ENCODE measurements at regions not wholly inside any gene's neighbourhood (a gene's known extent, or its start where the extent isn't known, plus 50 kb on each side); places are given as distances from the start of the nearest gene placed in this dataset.

DNA sequence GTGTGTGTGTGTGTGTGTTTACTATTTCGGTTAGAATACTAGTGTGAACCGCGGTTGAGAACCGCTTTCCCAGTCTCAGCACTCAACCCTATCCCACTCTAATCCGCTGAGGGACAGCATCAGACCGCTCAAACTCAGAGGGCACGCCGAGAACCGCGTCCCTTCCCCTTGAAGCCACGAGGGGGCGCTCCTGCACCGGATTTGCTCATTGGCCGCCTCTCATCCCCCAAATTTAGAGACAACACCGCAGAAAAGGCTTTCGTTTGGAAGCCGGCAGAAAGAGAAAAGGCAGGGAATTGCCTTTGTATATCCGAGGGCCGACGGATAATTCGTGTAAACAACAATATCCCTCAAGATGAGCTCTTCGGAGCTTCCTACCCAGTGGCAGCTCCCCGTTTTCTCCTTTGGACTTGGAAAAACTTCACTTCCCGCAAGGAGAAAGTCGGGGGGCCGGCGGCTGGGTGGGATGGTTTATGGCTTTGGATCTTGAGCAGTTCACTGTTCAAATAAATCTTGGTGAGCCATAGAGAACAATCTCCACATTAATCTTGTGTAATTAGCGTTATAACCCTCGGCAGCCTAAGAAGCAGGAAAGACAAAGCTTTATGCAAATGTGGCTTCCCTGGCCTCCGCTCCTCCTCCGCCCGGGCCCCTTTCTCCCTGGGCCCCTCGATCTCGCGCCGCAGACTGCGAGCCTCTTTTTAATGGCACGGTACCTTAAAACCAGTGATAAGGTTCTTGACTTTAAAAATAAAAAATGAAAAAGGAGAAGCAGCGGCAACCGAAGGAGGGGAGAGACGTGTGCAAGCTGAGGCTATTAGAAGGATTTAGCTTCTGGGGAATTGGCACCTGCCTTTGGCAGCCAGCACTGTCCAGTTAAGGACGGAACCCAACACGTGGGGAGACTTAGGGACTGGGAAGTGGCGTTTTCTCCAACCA lies 296.8 kb downstream of the PARP8 start:
- Histone ChIP-seq H3K9me3 (no peaks in the 10 kb centered on the region), H3K27ac (no peak overlapping the region), H3K36me3 (no peaks in the 10 kb centered on the region), H3K4me1 (peaks cover 0 to 39% (median 25%) of the 10 kb centered on the region in 9 donors), H3K27me3 (peaks cover 17 to 96% (median 83%) of the 10 kb centered on the region in 7 donors), H3K4me3 (peak overlapping the region in 9 of 10 donors; percentile 34 to 57 (median 49))
- intact Hi-C loops (cut with DNase I), result loop anchor here in 7 of 10 donors (5.0 to 10.0 kb wide), 5 partner anchors 1042 to 1694 kb away; no protein-coding TSS in a partner anchor
- 1% methylated on average over 44 of the region's 44 CpGs for WGBS, 2 donors
- DNase-seq, result peak; percentile 54 to 66
- peak; percentile 71 to 91 (median 85) for ATAC-seq
- TF ChIP-seq, protein P1, sequence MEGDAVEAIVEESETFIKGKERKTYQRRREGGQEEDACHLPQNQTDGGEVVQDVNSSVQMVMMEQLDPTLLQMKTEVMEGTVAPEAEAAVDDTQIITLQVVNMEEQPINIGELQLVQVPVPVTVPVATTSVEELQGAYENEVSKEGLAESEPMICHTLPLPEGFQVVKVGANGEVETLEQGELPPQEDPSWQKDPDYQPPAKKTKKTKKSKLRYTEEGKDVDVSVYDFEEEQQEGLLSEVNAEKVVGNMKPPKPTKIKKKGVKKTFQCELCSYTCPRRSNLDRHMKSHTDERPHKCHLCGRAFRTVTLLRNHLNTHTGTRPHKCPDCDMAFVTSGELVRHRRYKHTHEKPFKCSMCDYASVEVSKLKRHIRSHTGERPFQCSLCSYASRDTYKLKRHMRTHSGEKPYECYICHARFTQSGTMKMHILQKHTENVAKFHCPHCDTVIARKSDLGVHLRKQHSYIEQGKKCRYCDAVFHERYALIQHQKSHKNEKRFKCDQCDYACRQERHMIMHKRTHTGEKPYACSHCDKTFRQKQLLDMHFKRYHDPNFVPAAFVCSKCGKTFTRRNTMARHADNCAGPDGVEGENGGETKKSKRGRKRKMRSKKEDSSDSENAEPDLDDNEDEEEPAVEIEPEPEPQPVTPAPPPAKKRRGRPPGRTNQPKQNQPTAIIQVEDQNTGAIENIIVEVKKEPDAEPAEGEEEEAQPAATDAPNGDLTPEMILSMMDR (IDR thresholded peaks at IDR 0.05), result peak; percentile 71 to 91 (median 86)

DNA sequence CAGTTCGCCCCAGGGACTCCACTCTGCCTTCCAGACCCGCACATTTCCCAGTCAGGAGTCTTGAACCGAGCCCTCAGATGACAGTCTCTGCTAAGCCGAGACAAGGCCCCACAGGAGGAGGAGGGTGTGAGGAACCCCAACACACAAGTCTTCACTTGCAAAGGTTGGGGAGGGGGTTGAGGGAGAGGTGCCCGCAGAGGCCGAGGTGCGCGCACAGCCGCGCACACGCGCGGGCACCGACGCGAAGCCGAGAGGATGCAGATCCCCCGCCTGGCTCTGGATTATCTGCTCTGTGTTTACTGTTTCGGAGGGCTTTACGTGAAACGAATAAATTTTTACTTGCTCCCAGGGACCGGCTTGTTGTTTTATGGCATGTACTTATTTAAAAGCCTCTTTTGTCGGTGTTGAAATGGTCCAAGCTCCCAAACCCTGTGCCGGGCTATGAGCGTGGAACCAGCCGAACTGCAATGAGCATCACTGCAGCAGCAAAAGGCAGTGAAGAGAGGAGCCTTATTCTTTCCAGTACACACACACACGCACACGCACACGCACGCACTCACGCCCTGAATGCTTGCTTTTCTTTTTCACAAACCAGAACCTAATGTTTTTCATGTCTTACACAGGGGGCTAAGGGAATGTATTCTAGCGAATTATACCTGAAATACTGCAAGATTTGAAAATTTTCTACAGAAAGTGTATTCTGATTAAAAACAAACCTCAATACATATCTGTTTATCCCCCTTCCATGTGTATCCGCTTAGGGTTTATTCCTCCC lies 297.7 kb downstream of the PARP8 start:
- Histone ChIP-seq H3K27ac (no peak overlapping the region), H3K27me3 (peaks cover 18 to 97% (median 91%) of the 10 kb centered on the region in 7 donors), H3K36me3 (no peaks in the 10 kb centered on the region), H3K4me1 (peaks cover 0 to 49% (median 35%) of the 10 kb centered on the region in 9 donors), H3K9me3 (no peaks in the 10 kb centered on the region), H3K4me3 (peak overlapping the region in 6 of 10 donors; percentile 10 to 57 (median 46))
- TF ChIP-seq, protein P1 (IDR thresholded peaks at IDR 0.05), result no peak
- no peak for DNase-seq
- peak in 1 of 8 donors; percentile 4 for ATAC-seq
- 4 to 12% methylated on average over 33 of the region's 33 CpGs for WGBS, 2 donors
- intact Hi-C loops (cut with DNase I), result loop anchor here in 7 of 10 donors (5.0 to 10.0 kb wide), 5 partner anchors 1041 to 1693 kb away; no protein-coding TSS in a partner anchor

DNA sequence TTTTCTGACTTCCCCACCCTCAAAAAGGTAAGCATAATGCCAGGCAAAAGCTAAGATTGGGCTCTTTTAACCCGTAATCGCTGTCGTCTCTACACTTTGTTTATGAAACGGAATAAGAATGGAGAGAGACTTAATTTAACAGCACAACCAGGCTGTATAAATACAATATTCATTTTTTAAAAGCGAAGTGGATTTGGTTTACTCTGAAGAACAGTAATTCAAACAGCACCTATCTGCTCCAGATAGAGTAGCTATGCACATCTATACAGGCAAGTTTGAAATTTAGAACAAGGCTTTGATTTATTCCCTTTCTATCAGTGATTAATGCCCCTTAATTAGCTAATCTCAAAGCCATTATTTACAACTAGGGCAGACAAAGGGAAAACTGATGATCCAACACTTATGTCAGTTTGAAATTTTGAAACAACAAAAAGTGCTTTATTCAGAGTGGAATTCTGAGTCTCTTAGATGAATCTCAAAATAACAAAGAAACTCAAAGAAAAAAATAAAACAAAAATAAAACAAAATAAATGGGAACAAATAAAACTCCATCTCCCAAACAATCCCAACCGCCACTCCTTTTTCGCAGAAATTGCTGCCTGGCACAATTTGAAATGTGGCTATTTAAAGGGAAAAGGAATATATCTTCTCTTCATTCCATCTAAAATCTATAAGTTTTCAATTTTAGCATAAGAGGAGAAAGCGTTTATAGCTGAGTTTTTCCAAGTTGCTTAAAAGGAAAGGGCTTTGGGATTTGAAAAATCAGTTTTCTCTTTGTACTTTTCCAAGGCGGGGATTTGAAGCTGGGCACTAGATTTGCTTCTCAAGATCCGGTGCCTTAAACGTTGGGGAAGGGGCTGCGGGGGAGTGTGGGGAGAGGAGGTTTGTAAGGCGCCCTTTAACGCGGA lies 298.6 kb downstream of the PARP8 start:
- intact Hi-C loops (cut with DNase I), result loop anchor here in 9 of 10 donors (5.0 to 10.0 kb wide), 6 partner anchors 1040 to 1697 kb away; no protein-coding TSS in a partner anchor
- Histone ChIP-seq H3K9me3 (no peaks in the 10 kb centered on the region), H3K27me3 (peaks cover 26 to 98% (median 96%) of the 10 kb centered on the region in 7 donors), H3K27ac (no peak overlapping the region), H3K36me3 (no peaks in the 10 kb centered on the region), H3K4me1 (peaks cover 3 to 56% (median 43%) of the 10 kb centered on the region in 9 donors), H3K4me3 (no peak overlapping the region)
- TF ChIP-seq, protein P1 (IDR thresholded peaks at IDR 0.05), result no peak
- WGBS, 2 donors, result 25 to 47% methylated on average over 15 of the region's 15 CpGs
- DNase-seq (no peak), ATAC-seq (no peak)
